ENCODE measurements at regions not wholly inside any gene's neighbourhood (a gene's known extent, or its start where the extent isn't known, plus 50 kb on each side); places are given as distances from the start of the nearest gene placed in this dataset.

DNA sequence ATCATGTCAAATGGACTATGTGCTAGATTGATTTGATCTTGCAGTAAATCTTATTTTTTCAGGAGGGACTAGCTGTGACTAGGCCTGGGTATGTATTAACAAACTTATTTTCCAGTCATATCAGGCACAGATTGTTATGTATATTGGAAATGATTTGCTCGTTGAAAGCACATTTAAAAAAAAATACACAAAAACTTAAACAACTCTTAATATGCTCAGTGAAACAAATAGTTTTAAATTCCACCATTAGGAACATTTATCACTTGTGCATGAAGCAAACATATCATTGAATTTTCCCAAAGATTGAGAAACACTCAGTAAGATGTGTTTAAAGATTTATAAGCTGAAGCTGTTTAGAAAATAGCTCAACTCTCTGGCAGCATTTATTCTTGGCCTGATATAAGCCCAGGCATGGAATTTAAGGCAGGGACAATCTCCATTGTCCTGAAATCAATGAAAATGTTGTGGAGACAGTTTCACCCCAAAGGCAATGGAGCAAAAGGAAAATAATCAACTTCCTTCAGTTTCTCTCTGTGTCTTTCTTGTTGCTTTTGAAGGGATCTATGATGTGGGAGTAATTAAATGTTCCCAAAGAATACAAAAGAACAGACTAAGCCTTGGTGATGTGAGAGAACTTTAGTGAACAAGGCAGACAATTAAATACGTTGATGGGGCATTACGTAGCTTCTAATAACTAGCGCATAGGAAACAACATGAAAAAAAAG, 250.3 kb downstream of the GPR37 start:
- no peak for DNase-seq (ENCODE audit: low spot score)

More for the DNA sequence above, 250.3 kb downstream of the GPR37 start:
- Histone ChIP-seq H3K27ac (ENCODE audit: low read depth) (no peak overlapping the region), H3K9me2 (ENCODE audit: insufficient read depth) (no peaks in the 10 kb centered on the region; the same call in 1 of the 2 replicates), H3K4me3 (no peak overlapping the region), H3K79me2 (replicated peaks; ENCODE audit: insufficient read depth) (no peaks in the 10 kb centered on the region), H3K4me1 (ENCODE audit: insufficient read depth) (no peaks in the 10 kb centered on the region), H3K4me2 (no peak overlapping the region), H3F3A (replicated peaks; ENCODE audit: low read depth) (no peaks in the 10 kb centered on the region), H3K36me3 (ENCODE audit: insufficient read depth) (no peaks in the 10 kb centered on the region), H4K20me1 (replicated peaks; ENCODE audit: insufficient read depth) (no peaks in the 10 kb centered on the region), H2AFZ (no peak overlapping the region), H3K27me3 (ENCODE audit: insufficient read depth) (no peaks in the 10 kb centered on the region)
- H3K4me3 Mint-ChIP-seq, result no peak overlapping the region
- H3K36me3 Mint-ChIP-seq (ENCODE audit: low read depth), result no peaks in the 10 kb centered on the region
- H3K27ac Mint-ChIP-seq, result no peak overlapping the region
- H3K4me1 Mint-ChIP-seq, result no peaks in the 10 kb centered on the region
- H3K27me3 Mint-ChIP-seq (ENCODE audit: insufficient read depth, low read depth, poor library complexity), result no peaks in the 10 kb centered on the region
- ATAC-seq, result no peak
- H3K9me3 Mint-ChIP-seq, result no peaks in the 10 kb centered on the region
- TF ChIP-seq, protein P1, sequence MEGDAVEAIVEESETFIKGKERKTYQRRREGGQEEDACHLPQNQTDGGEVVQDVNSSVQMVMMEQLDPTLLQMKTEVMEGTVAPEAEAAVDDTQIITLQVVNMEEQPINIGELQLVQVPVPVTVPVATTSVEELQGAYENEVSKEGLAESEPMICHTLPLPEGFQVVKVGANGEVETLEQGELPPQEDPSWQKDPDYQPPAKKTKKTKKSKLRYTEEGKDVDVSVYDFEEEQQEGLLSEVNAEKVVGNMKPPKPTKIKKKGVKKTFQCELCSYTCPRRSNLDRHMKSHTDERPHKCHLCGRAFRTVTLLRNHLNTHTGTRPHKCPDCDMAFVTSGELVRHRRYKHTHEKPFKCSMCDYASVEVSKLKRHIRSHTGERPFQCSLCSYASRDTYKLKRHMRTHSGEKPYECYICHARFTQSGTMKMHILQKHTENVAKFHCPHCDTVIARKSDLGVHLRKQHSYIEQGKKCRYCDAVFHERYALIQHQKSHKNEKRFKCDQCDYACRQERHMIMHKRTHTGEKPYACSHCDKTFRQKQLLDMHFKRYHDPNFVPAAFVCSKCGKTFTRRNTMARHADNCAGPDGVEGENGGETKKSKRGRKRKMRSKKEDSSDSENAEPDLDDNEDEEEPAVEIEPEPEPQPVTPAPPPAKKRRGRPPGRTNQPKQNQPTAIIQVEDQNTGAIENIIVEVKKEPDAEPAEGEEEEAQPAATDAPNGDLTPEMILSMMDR (conservative IDR thresholded peaks at IDR 0.05; ENCODE audit: low read depth in 2 of 2), result no peak
- TF ChIP-seq EZH2phosphoT487 (IDR thresholded peaks at IDR 0.05; ENCODE audit: unreplicated experiment) (no peak), STAT1 (IDR thresholded peaks at IDR 0.05; ENCODE audit: unreplicated experiment) (no peak), CREB1 (CRISPR knock-in tag; IDR thresholded peaks at IDR 0.05; ENCODE audit: low read depth) (no peak)
- TF ChIP-seq, protein P2, sequence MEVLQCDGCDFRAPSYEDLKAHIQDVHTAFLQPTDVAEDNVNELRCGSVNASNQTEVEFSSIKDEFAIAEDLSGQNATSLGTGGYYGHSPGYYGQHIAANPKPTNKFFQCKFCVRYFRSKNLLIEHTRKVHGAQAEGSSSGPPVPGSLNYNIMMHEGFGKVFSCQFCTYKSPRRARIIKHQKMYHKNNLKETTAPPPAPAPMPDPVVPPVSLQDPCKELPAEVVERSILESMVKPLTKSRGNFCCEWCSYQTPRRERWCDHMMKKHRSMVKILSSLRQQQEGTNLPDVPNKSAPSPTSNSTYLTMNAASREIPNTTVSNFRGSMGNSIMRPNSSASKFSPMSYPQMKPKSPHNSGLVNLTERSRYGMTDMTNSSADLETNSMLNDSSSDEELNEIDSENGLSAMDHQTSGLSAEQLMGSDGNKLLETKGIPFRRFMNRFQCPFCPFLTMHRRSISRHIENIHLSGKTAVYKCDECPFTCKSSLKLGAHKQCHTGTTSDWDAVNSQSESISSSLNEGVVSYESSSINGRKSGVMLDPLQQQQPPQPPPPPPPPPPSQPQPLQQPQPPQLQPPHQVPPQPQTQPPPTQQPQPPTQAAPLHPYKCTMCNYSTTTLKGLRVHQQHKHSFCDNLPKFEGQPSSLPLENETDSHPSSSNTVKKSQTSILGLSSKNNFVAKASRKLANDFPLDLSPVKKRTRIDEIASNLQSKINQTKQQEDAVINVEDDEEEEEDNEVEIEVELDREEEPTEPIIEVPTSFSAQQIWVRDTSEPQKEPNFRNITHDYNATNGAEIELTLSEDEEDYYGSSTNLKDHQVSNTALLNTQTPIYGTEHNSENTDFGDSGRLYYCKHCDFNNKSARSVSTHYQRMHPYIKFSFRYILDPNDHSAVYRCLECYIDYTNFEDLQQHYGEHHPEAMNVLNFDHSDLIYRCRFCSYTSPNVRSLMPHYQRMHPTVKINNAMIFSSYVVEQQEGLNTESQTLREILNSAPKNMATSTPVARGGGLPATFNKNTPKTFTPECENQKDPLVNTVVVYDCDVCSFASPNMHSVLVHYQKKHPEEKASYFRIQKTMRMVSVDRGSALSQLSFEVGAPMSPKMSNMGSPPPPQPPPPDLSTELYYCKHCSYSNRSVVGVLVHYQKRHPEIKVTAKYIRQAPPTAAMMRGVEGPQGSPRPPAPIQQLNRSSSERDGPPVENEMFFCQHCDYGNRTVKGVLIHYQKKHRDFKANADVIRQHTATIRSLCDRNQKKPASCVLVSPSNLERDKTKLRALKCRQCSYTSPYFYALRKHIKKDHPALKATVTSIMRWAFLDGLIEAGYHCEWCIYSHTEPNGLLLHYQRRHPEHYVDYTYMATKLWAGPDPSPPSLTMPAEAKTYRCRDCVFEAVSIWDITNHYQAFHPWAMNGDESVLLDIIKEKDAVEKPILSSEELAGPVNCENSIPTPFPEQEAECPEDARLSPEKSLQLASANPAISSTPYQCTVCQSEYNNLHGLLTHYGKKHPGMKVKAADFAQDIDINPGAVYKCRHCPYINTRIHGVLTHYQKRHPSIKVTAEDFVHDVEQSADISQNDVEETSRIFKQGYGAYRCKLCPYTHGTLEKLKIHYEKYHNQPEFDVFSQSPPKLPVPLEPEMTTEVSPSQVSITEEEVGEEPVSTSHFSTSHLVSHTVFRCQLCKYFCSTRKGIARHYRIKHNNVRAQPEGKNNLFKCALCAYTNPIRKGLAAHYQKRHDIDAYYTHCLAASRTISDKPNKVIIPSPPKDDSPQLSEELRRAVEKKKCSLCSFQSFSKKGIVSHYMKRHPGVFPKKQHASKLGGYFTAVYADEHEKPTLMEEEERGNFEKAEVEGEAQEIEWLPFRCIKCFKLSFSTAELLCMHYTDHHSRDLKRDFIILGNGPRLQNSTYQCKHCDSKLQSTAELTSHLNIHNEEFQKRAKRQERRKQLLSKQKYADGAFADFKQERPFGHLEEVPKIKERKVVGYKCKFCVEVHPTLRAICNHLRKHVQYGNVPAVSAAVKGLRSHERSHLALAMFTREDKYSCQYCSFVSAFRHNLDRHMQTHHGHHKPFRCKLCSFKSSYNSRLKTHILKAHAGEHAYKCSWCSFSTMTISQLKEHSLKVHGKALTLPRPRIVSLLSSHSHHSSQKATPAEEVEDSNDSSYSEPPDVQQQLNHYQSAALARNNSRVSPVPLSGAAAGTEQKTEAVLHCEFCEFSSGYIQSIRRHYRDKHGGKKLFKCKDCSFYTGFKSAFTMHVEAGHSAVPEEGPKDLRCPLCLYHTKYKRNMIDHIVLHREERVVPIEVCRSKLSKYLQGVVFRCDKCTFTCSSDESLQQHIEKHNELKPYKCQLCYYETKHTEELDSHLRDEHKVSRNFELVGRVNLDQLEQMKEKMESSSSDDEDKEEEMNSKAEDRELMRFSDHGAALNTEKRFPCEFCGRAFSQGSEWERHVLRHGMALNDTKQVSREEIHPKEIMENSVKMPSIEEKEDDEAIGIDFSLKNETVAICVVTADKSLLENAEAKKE (CRISPR knock-in tag; IDR thresholded peaks at IDR 0.05), result no peak

Measured in GM23338 (cell line).